ENCODE measurements at regions not wholly inside any gene's neighbourhood (a gene's known extent, or its start where the extent isn't known, plus 50 kb on each side); places are given as distances from the start of the nearest gene placed in this dataset.

GRCh38 chr16:35516551-35516950, 2057.1 kb downstream of the TP53TG3F start:
- no peak for DNase-seq

- DNase-seq, result no peak
Measured at GRCh38 chr16:35516971-35517370, 2057.6 kb downstream of the TP53TG3F start.

- no peak for DNase-seq
Measured at GRCh38 chr16:35523991-35524390, 2064.6 kb downstream of the TP53TG3F start.

GRCh38 chr16:35525979-35526590, 2066.7 kb downstream of the TP53TG3F start:
- DNase-seq, result no peak

GRCh38 chr16:35532576-35532975, 2073.2 kb downstream of the TP53TG3F start:
- DNase-seq, result no peak

GRCh38 chr16:35533683-35534082, 2074.3 kb downstream of the TP53TG3F start:
- no peak for DNase-seq

- no peak for DNase-seq
Measured at GRCh38 chr16:35543486-35543885, 2084.1 kb downstream of the TP53TG3F start.

- DNase-seq, result no peak
Measured at GRCh38 chr16:35552763-35553162, 2093.4 kb downstream of the TP53TG3F start.

GRCh38 chr16:35557731-35558130, 2098.3 kb downstream of the TP53TG3F start:
- DNase-seq, result no peak

GRCh38 chr16:35559911-35560636, 2100.7 kb downstream of the TP53TG3F start:
- no peak for DNase-seq

- DNase-seq, result no peak
Measured at GRCh38 chr16:35560637-35560984, 2101.2 kb downstream of the TP53TG3F start.

GRCh38 chr16:35561346-35561745, 2101.9 kb downstream of the TP53TG3F start:
- DNase-seq, result no peak

GRCh38 chr16:35562471-35562870, 2103.1 kb downstream of the TP53TG3F start:
- DNase-seq, result no peak

GRCh38 chr16:35562919-35563318, 2103.5 kb downstream of the TP53TG3F start:
- DNase-seq, result no peak

- DNase-seq, result no peak
Measured at GRCh38 chr16:35564148-35564547, 2104.7 kb downstream of the TP53TG3F start.

- DNase-seq, result no peak
Measured at GRCh38 chr16:35564889-35565288, 2105.5 kb downstream of the TP53TG3F start.

GRCh38 chr16:35565626-35566025, 2106.2 kb downstream of the TP53TG3F start:
- DNase-seq, result no peak

GRCh38 chr16:35569413-35569812, 2110.0 kb downstream of the TP53TG3F start:
- no peak for DNase-seq

- no peak for DNase-seq
Measured at GRCh38 chr16:35570946-35571345, 2111.5 kb downstream of the TP53TG3F start.

GRCh38 chr16:35572186-35572585, 2112.8 kb downstream of the TP53TG3F start:
- DNase-seq, result no peak

GRCh38 chr16:35573407-35573806, 2114.0 kb downstream of the TP53TG3F start:
- DNase-seq, result no peak

GRCh38 chr16:35574011-35574410, 2114.6 kb downstream of the TP53TG3F start:
- DNase-seq, result no peak

- no peak for DNase-seq
Measured at GRCh38 chr16:35574454-35575431, 2115.3 kb downstream of the TP53TG3F start.

- no peak for DNase-seq
Measured at GRCh38 chr16:35575432-35575821, 2116.0 kb downstream of the TP53TG3F start.
